ENCODE measurements at regions not wholly inside any gene's neighbourhood (a gene's known extent, or its start where the extent isn't known, plus 50 kb on each side); places are given as distances from the start of the nearest gene placed in this dataset.

DNA sequence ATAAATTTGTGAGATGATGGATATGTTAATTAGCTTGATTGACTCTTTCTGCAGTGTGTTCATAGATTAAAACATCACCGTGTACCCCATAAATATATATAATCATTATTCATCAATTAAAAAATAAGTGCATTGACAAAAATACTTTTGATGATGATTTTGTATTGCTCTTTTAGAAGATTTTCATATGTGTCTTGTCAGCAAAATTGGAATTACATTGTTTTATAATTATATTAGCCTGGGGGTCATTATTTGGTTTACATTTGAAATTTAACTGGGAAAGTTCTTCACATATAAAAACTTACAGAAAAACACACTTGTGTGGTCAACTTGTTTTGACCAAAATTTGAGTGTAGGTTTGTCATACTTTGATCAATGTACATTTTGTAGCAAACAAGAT is 614.6 kb upstream of the ITGA1 start:
- no peak overlapping the region for H3K27ac ChIP-seq
- TF ChIP-seq ZFX (IDR thresholded peaks at IDR 0.05) = no peak
- TF ChIP-seq CTCF (conservative IDR thresholded peaks at IDR 0.05) = no peak

GRCh38 chr5:52177193-52177592 is 610.5 kb upstream of the ITGA1 start:
- H3K27ac ChIP-seq = no peak overlapping the region
- TF ChIP-seq ZFX (IDR thresholded peaks at IDR 0.05) = no peak
- no peak for TF ChIP-seq CTCF (conservative IDR thresholded peaks at IDR 0.05)

DNA sequence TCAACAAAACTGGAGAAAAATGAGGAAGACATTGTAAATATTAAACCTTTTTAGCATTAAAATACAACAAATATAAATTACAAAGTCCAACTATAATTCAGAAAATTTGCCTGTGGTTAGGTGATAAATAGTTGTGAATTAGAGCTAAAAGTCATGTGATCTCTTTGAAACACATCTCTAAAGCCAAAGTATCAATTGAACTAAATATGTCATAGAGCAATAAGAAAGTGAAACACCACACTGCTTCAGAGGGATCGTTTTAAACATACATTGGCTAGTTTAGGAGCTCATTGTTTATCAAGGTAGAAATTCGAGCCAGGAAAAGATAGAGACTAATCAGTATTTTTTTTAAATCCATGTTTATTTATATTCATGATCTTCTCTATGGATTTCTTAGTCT is 606.3 kb upstream of the ITGA1 start:
- TF ChIP-seq CTCF (conservative IDR thresholded peaks at IDR 0.05) = no peak
- TF ChIP-seq ZFX (IDR thresholded peaks at IDR 0.05) = no peak
- H3K27ac ChIP-seq = no peak overlapping the region

DNA sequence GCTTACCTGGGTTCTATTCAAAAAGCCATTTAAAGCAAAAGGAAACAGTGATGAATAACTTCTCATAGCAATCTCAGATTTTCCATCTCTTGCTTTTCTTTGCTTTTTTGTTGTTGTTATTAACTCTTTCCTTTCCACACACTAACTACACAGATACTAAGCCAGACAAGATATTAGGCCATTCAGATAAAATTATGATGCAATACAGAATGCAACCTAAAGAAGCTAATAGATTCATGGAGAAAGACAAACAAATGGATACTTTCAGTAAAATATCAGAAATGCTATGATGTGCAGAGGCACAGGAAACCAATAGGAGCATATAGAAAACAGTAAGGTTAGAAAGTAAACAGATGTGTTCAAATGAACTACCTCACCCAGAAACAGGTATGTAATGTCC is 597.0 kb upstream of the ITGA1 start:
- no peak overlapping the region for H3K27ac ChIP-seq
- TF ChIP-seq ZFX (IDR thresholded peaks at IDR 0.05) = no peak
- TF ChIP-seq CTCF (conservative IDR thresholded peaks at IDR 0.05) = no peak

- TF ChIP-seq CTCF (conservative IDR thresholded peaks at IDR 0.05) (no peak), ZFX (IDR thresholded peaks at IDR 0.05) (no peak)
- H3K27ac ChIP-seq = no peak overlapping the region
Observed at GRCh38 chr5:52199833-52200232, 587.9 kb upstream of the ITGA1 start.

GRCh38 chr5:52202256-52202655 is 585.5 kb upstream of the ITGA1 start:
- H3K27ac ChIP-seq = no peak overlapping the region
- TF ChIP-seq CTCF (conservative IDR thresholded peaks at IDR 0.05) (no peak), ZFX (IDR thresholded peaks at IDR 0.05) (no peak)

GRCh38 chr5:52204310-52204709 is 583.4 kb upstream of the ITGA1 start:
- H3K27ac ChIP-seq = no peak overlapping the region
- no peak for TF ChIP-seq ZFX (IDR thresholded peaks at IDR 0.05)
- TF ChIP-seq CTCF (conservative IDR thresholded peaks at IDR 0.05) = no peak

Measured in C4-2B (cell line).